ENCODE measurements at regions not wholly inside any gene's neighbourhood (a gene's known extent, or its start where the extent isn't known, plus 50 kb on each side); places are given as distances from the start of the nearest gene placed in this dataset.

DNA sequence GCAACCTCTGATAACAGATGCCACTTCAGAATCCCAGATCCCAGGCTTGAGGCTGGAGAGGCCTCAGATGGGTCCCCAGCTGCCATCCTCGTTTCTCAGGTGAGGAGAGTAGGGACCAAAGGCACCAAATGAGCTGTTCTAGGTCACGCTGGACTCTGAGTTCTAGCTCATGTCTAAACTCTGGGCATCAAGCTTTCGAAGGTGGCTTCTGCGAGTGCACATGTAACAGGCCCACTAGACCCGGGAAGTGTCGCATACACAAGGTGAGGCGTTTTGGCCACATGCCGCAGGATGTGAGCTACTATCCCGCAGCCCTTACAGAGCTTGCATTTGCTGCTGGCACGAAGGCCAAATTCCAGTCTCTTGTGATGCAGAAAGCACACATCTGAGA is 355.1 kb upstream of the SHH start:
- H3K36me3 ChIP-seq: no peaks in the 10 kb centered on the region
- H3K4me1 ChIP-seq: no peaks in the 10 kb centered on the region
- no peaks in the 10 kb centered on the region for H3K9me3 ChIP-seq
- TF ChIP-seq, protein P1, sequence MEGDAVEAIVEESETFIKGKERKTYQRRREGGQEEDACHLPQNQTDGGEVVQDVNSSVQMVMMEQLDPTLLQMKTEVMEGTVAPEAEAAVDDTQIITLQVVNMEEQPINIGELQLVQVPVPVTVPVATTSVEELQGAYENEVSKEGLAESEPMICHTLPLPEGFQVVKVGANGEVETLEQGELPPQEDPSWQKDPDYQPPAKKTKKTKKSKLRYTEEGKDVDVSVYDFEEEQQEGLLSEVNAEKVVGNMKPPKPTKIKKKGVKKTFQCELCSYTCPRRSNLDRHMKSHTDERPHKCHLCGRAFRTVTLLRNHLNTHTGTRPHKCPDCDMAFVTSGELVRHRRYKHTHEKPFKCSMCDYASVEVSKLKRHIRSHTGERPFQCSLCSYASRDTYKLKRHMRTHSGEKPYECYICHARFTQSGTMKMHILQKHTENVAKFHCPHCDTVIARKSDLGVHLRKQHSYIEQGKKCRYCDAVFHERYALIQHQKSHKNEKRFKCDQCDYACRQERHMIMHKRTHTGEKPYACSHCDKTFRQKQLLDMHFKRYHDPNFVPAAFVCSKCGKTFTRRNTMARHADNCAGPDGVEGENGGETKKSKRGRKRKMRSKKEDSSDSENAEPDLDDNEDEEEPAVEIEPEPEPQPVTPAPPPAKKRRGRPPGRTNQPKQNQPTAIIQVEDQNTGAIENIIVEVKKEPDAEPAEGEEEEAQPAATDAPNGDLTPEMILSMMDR (IDR thresholded peaks at IDR 0.05; ENCODE audit: low read depth, low read length): no peak
- no peak overlapping the region for H3K4me3 ChIP-seq (ENCODE audit: low read depth, low read length)
- no peak for DNase-seq
- no peaks in the 10 kb centered on the region; the same call in 1 of the 2 replicates for H3K27me3 ChIP-seq

DNA sequence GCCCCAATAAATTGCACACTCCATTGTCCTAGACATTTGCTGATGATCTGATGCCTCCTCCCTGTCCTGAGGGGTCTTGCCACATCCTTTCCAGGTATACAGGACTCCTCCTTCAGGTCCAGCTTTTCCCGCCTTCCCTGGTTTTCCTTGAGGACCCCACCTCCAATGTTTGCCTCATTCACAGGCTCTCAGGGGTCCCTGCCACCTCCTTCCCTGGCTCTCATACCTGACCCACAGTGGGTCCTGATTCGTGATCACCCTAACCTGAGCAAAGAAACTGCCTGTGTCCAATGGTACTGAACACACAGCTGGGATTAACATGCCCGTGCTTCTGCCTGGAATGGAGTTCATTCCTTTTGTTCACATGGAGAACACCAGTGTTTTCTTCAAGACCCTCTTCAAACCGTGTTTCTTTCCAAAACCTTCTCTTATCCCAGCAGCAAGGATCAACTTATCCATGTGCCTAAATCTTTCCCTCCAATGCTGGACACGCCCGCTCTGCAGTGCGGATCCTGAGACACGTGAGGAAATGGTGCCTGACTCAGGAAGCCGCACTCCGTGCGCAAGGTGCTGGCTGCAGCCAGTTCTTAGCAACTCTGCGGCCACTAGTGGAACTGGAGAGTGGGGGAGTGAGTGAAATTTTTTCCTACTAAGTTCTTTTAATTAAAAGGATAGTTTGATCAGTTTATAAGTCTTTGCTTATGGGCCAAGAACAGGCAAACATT is 354.6 kb upstream of the SHH start:
- Histone ChIP-seq H3K9me3 (no peaks in the 10 kb centered on the region), H3K27me3 (no peaks in the 10 kb centered on the region; the same call in 1 of the 2 replicates), H3K4me3 (ENCODE audit: low read depth, low read length) (no peak overlapping the region), H3K4me1 (no peaks in the 10 kb centered on the region), H3K36me3 (no peaks in the 10 kb centered on the region)
- no peak for DNase-seq
- TF ChIP-seq, protein P1 (IDR thresholded peaks at IDR 0.05; ENCODE audit: low read depth, low read length): no peak

DNA sequence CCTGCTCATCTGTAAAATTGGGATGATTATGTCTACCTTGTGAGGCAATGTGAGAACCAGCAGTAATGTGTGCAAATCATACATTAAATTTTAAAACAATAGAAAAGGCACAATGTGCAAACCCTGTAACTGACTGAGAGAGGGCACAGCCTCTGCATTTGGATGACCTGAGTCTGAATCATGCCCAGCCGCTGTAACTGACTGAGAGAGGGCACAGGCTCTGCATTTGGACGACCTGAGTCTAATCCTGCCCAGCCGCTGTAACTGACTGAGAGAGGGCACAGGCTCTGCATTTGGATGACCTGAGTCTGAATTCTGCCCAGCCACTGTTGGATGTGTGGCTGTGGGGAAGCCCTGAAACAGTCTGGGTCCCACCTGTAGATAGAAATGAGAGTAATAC is 351.5 kb upstream of the SHH start:
- DNase-seq: no peak
- Histone ChIP-seq H3K9me3 (no peaks in the 10 kb centered on the region), H3K4me1 (no peaks in the 10 kb centered on the region), H3K27me3 (no peaks in the 10 kb centered on the region), H3K36me3 (no peaks in the 10 kb centered on the region), H3K4me3 (ENCODE audit: low read depth, low read length) (no peak overlapping the region)
- TF ChIP-seq, protein P1 (IDR thresholded peaks at IDR 0.05; ENCODE audit: low read depth, low read length): no peak

DNA sequence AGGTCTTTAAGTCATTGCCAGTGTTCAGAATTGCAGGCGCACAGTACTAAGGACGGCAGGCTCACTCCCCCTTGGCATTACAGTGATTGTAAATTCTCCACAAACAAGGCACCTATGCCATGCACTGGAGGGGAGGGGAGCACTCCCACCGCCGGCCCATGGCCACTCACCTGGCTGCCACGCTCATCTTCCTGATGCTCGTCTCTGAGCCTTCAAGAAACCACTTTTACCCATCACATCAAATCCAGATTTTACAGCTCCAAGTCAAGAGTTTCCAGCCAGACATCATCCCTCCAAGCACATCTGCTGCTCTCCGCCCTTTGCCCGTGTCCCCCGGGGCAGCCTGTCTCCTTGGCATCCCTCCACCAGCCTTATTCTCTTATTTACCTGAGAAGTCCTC is 350.2 kb upstream of the SHH start:
- no peaks in the 10 kb centered on the region for H3K36me3 ChIP-seq
- H3K9me3 ChIP-seq: no peaks in the 10 kb centered on the region

DNA sequence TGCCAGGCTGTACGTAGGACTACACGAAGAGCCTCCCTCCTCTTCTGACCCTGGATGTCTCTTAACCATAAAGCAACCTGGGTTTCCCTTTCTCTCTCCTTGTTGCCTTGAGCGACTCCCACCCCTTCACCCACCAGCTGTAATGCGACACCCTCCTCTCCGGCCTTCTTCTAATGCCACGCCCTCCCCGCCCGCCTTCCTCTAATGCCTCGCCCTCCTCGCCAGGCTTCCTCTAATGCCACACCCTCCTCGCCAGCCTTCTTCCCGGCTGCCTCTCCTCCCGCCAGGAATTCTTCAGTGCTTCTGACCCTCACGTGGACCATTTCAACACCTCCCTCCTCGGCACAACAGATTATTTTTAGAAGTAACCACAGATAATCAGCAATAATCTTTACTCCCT is 348.5 kb upstream of the SHH start:
- TF ChIP-seq, protein P1 (IDR thresholded peaks at IDR 0.05; ENCODE audit: low read depth, low read length): no peak
- Histone ChIP-seq H3K4me3 (ENCODE audit: low read depth, low read length) (no peak overlapping the region), H3K9me3 (no peaks in the 10 kb centered on the region), H3K4me1 (no peaks in the 10 kb centered on the region), H3K36me3 (no peaks in the 10 kb centered on the region), H3K27me3 (no peaks in the 10 kb centered on the region)
- no peak for DNase-seq

More for the DNA sequence above, 350.2 kb upstream of the SHH start:
- TF ChIP-seq, protein P1 (IDR thresholded peaks at IDR 0.05; ENCODE audit: low read depth, low read length): no peak
- H3K4me3 ChIP-seq (ENCODE audit: low read depth, low read length): no peak overlapping the region
- no peak for DNase-seq
- H3K4me1 ChIP-seq: no peaks in the 10 kb centered on the region
- no peaks in the 10 kb centered on the region for H3K27me3 ChIP-seq

DNA sequence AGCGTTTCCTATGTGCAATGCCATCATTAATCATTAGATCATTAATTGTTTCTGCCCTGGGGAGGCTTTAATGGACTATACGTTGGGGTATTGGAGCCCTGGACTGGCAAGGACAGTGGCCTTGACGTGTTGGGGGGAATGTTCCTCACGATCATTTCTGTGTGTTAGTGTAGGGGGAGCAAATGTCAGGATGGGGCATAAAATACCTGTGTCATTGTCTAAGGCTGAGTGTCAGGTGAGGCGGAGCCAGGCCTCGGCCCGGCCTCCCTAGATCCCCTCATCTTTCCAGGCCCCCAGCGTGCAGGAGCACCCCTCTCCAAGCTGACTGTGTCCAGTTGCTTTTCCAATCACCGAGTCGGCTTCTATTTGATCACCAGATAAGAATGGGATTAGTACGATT is 346.4 kb upstream of the SHH start:
- TF ChIP-seq, protein P1 (IDR thresholded peaks at IDR 0.05; ENCODE audit: low read depth, low read length): no peak
- H3K27me3 ChIP-seq: no peaks in the 10 kb centered on the region
- no peak for DNase-seq
- no peaks in the 10 kb centered on the region for H3K4me1 ChIP-seq
- no peak overlapping the region for H3K4me3 ChIP-seq (ENCODE audit: low read depth, low read length)
- H3K36me3 ChIP-seq: no peaks in the 10 kb centered on the region
- no peaks in the 10 kb centered on the region for H3K9me3 ChIP-seq
